LNCaP clone FGC (cell line): ENCODE measurements at regions not wholly inside any gene's neighbourhood (a gene's known extent, or its start where the extent isn't known, plus 50 kb on each side); places are given as distances from the start of the nearest gene placed in this dataset.

Experiments used
- DNase-seq: peaks from one replicate; pipeline ENCODE4 v3.0.0-alpha.2; 2011; ENCODE audit warnings: low read depth
- H3K4me3 ChIP-seq: 2 replicates; pipeline ENCODE4 v1.5.1; 2011; ENCODE audit warnings: mild to moderate bottlenecking, low read depth, low read length, control low read depth
- TF ChIP-seq, protein P1 (sequence below): IDR thresholded peaks from 2 replicates; pipeline ENCODE4 v1.5.1; 2012; ENCODE audit warnings: mild to moderate bottlenecking; ENCODE audit not compliant: control insufficient read depth, insufficient read depth; ENCODE audit errors: extremely low read depth

DNA sequence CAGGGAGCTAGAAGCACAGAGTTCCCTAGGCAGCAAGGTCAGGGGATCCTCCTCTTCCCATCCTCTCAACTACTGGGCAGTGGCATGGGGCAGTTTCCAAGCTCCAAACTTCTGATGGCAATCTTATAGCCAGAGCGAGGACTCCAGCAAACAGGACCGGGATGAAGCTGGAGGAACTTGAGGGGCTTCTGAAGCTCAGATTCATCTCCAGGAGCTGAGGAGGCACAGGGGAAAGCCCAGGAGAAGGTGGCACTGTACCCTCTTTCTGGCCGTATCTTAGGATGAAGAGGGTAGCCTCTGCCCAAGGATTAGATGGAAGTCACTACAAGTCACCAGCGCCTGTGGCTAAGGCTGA, 50.0 kb upstream of the RPL38 start:
- TF ChIP-seq, protein P1, sequence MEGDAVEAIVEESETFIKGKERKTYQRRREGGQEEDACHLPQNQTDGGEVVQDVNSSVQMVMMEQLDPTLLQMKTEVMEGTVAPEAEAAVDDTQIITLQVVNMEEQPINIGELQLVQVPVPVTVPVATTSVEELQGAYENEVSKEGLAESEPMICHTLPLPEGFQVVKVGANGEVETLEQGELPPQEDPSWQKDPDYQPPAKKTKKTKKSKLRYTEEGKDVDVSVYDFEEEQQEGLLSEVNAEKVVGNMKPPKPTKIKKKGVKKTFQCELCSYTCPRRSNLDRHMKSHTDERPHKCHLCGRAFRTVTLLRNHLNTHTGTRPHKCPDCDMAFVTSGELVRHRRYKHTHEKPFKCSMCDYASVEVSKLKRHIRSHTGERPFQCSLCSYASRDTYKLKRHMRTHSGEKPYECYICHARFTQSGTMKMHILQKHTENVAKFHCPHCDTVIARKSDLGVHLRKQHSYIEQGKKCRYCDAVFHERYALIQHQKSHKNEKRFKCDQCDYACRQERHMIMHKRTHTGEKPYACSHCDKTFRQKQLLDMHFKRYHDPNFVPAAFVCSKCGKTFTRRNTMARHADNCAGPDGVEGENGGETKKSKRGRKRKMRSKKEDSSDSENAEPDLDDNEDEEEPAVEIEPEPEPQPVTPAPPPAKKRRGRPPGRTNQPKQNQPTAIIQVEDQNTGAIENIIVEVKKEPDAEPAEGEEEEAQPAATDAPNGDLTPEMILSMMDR: no peak
- H3K4me3 ChIP-seq: no peak overlapping the region
- no peak for DNase-seq
